ENCODE measurements at regions not wholly inside any gene's neighbourhood (a gene's known extent, or its start where the extent isn't known, plus 50 kb on each side); places are given as distances from the start of the nearest gene placed in this dataset.
A peak's percentile ranks its signal among the peaks of the same experiment; 100 is the strongest.

DNA sequence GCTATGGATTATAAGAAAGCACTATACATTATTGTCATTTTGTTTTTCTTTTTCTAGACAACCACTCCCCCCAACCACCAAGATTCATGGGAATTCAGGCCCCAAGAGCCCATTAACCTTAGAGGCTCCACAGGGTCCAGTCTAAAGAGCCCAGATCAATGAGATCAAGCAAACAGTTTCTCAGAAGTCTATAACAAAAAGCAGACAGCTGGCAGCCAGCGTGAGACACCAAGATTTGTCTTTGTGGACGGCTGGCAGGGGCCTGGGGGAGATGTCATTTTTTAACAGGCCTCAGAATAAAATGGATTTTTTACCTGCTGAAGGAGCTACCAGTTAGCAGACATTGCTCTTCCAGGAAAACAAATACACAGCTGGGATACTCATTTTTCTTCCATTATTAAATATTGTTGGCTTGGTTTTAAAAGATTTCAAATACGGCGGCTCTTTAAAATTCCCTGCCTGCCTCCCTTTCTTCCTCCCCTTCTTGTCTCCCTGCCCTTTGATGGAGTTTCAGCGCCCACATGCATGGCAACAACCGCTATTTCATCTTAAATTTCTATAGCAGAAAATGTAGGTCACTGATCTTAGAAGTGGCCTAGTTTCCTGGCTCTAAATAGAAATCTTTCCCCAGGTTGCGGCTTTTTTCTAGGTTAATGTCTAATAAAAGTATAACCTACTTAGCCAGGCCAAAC lies 130.6 kb downstream of the FAM174B start:
- no peaks in the 10 kb centered on the region for H3K36me3 Mint-ChIP-seq (ENCODE audit: low read depth)
- no peak overlapping the region for H3K27ac Mint-ChIP-seq
- H3K27me3 Mint-ChIP-seq (ENCODE audit: insufficient read depth) = peaks cover 6% of the 10 kb centered on the region
- H3K4me1 Mint-ChIP-seq (ENCODE audit: low read depth) = peaks cover 6% of the 10 kb centered on the region; the same call in 1 of the 2 replicates
- no peak overlapping the region for H3K4me3 Mint-ChIP-seq
- TF ChIP-seq, protein P1, sequence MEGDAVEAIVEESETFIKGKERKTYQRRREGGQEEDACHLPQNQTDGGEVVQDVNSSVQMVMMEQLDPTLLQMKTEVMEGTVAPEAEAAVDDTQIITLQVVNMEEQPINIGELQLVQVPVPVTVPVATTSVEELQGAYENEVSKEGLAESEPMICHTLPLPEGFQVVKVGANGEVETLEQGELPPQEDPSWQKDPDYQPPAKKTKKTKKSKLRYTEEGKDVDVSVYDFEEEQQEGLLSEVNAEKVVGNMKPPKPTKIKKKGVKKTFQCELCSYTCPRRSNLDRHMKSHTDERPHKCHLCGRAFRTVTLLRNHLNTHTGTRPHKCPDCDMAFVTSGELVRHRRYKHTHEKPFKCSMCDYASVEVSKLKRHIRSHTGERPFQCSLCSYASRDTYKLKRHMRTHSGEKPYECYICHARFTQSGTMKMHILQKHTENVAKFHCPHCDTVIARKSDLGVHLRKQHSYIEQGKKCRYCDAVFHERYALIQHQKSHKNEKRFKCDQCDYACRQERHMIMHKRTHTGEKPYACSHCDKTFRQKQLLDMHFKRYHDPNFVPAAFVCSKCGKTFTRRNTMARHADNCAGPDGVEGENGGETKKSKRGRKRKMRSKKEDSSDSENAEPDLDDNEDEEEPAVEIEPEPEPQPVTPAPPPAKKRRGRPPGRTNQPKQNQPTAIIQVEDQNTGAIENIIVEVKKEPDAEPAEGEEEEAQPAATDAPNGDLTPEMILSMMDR (IDR thresholded peaks at IDR 0.05) = no peak
- DNase-seq = no peak
- peaks cover 20% of the 10 kb centered on the region for H3K9me3 Mint-ChIP-seq

DNA sequence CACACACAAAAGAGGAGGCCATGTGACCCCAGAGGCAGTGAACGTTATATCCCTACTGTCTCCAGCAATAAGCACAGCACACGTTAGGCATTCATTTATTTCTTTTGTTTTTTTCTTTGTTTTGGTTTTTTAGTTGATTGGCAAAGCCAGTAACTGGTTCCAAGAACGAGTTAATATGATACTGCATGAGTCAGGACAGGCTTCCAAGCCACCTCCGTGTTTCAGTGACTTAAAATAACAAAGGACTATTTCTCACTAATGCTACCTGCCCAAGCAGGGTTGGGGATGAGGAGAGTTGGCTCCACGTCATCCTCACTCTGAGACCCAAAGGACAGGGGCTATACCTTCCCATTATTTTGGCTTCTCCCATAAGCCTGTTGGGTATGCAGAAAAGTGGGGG lies 130.5 kb downstream of the ST8SIA2 start:
- H3K27me3 Mint-ChIP-seq (ENCODE audit: insufficient read depth) = peaks cover 5% of the 10 kb centered on the region
- no peaks in the 10 kb centered on the region for H3K36me3 Mint-ChIP-seq (ENCODE audit: low read depth)
- TF ChIP-seq, protein P1 (IDR thresholded peaks at IDR 0.05) = no peak
- DNase-seq = no peak
- no peak overlapping the region for H3K4me3 Mint-ChIP-seq
- no peak overlapping the region for H3K27ac Mint-ChIP-seq
- H3K9me3 Mint-ChIP-seq = peaks cover 13% of the 10 kb centered on the region
- H3K4me1 Mint-ChIP-seq (ENCODE audit: low read depth) = peaks cover 6% of the 10 kb centered on the region; the same call in 1 of the 2 replicates

DNA sequence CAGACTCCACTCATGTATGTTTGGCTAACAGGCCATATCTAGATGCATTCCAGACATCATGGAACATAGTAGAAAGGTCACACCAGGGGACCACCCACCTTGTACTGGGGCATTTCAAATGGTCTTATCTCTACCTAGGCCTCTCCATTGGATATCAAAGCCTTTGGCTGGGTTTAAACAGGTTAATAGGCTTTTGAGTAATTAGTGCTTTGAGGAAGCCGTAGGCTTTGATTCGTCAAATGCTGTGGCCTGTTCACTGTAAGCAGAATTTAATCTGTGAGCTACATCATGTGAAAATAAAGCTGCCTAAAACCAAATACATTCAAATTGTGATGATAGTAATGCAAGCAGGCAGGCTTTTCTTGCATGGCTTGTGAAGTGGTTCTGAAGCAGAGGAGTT lies 129.5 kb downstream of the ST8SIA2 start:
- Mint-ChIP-seq H3K27me3 (ENCODE audit: insufficient read depth) (peaks cover 5% of the 10 kb centered on the region), H3K36me3 (ENCODE audit: low read depth) (no peaks in the 10 kb centered on the region), H3K4me1 (ENCODE audit: low read depth) (peaks cover 6% of the 10 kb centered on the region; the same call in 1 of the 2 replicates), H3K9me3 (peaks cover 15% of the 10 kb centered on the region), H3K27ac (no peak overlapping the region), H3K4me3 (no peak overlapping the region)
- TF ChIP-seq, protein P1 (IDR thresholded peaks at IDR 0.05) = no peak
- no peak for DNase-seq

DNA sequence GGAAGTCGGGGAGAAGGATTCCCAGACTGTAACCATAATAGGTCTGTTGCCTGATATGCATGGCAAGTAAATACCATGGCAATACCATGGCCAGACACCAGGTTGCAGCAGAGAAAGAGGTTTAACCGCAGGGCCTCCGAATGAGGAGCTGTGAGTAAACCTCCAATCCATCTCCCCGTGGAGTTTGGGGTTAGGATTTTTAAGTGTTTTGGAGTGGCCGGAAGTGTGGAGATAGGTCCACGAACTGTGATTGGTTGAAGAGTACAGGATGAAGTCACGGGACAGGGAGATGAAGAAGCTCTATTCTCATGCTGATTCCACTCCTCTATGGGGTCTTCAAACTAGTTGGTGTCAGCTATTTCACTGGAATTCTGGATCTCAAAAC lies 127.9 kb downstream of the ST8SIA2 start:
- TF ChIP-seq, protein P1 (IDR thresholded peaks at IDR 0.05) = peak; percentile 74
- H3K27ac Mint-ChIP-seq = no peak overlapping the region
- peaks cover 5% of the 10 kb centered on the region for H3K27me3 Mint-ChIP-seq (ENCODE audit: insufficient read depth)
- H3K36me3 Mint-ChIP-seq (ENCODE audit: low read depth) = no peaks in the 10 kb centered on the region
- H3K9me3 Mint-ChIP-seq = peaks cover 7% of the 10 kb centered on the region
- H3K4me1 Mint-ChIP-seq (ENCODE audit: low read depth) = peaks cover 6% of the 10 kb centered on the region; the same call in 1 of the 2 replicates
- no peak overlapping the region for H3K4me3 Mint-ChIP-seq
- peak; percentile 71 for DNase-seq

DNA sequence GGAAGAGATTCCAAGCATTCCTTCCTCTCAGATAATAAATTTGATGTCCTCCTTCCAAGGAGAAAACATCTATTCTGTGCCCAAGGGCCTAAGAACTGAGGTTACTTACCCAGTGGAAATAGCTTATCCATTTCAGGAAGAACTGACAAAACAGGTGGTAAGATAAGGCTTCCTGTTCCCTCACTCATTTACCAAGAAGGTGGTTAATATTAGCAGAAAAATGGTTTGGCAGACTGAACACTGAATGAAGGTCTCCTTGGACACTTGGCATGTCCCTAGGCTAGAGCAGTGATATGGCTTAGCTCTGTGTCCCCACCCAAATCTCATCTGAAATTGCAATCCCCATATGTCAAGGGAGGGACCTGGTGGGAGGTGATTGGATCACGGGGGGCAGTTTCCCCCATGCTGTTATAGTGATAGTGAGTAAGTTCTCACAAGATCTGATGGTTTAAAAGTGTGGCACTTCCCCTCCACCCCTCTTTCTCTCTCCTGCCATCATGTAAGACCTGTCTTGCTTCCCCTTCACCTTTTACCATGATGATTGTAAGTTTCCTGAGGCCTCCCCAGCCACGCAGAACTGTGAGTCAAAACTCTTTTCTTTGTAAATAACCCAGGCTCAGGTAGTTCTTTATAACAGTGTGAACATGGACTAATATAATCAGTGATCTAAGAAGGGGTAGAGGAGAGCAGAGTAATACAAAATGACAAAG lies 127.4 kb downstream of the ST8SIA2 start:
- Mint-ChIP-seq H3K36me3 (ENCODE audit: low read depth) (no peaks in the 10 kb centered on the region), H3K4me1 (ENCODE audit: low read depth) (peaks cover 6% of the 10 kb centered on the region; the same call in 1 of the 2 replicates), H3K27me3 (ENCODE audit: insufficient read depth) (peaks cover 5% of the 10 kb centered on the region), H3K27ac (no peak overlapping the region), H3K4me3 (no peak overlapping the region), H3K9me3 (peaks cover 7% of the 10 kb centered on the region)
- TF ChIP-seq, protein P1 (IDR thresholded peaks at IDR 0.05) = no peak
- DNase-seq = no peak

All from HFFc6 (cell line).